B cell (primary cell): ENCODE measurements at regions not wholly inside any gene's neighbourhood (a gene's known extent, or its start where the extent isn't known, plus 50 kb on each side); places are given as distances from the start of the nearest gene placed in this dataset.

Experiments used
- ATAC-seq: fragments of 200-7000 bp; cut with Tn5 transposase; one replicate; pipeline ENCODE4 v1.10.0; 2021; ENCODE audit warnings: low read depth, mild to moderate bottlenecking, moderate number of reproducible peaks, moderate library complexity
- CTCF ChIA-PET: fragments of 350-600 bp; sonication (Branson Sonifier 250); formaldehyde crosslinking; loops from one replicate; lab custom pipeline; 2021; ENCODE audit warnings: antibody characterized with exemption, inconsistent platforms; lab: Charles Lee
- POLR2A ChIA-PET: fragments of 350-600 bp; sonication (Branson Sonifier 250); formaldehyde crosslinking; loops from one replicate; lab custom pipeline; 2021; ENCODE audit warnings: antibody characterized with exemption; lab: Charles Lee
- DNase-seq: peaks from one replicate; pipeline ENCODE4 v3.0.0; 2013
- H2AFZ ChIP-seq: 2 replicates; pipeline ENCODE4 v1.6.1; 2012; ENCODE audit warnings: mild to moderate bottlenecking, low read depth, low read length; ENCODE audit not compliant: insufficient read depth, poor library complexity, severe bottlenecking
- H3K27ac ChIP-seq, 2 donors: 1 replicate in 1 of 2; 2 replicates in 1 of 2; pipeline ENCODE4 v1.5.1; 2012 to 2013; ENCODE audit warnings: low read length in 2 of 2, mild to moderate bottlenecking in 2 of 2, moderate library complexity in 1 of 2
- H3K27me3 ChIP-seq, 4 experiments: fragments of 200-600 bp in 1 of 4; sonication (generic) in 1 of 4; replicated peaks in 1 of 4; 1 replicate in 2 of 4; 2 replicates in 2 of 4; pipeline versions ENCODE4 v1.6.1 to v1.7.0; 2013 to 2016; ENCODE audit warnings: low read length in 3 of 4, mild to moderate bottlenecking in 2 of 4, mixed read lengths in 1 of 4, moderate library complexity in 1 of 4; ENCODE audit not compliant: insufficient read depth in 4 of 4, control insufficient read depth in 3 of 4; ENCODE audit errors: control extremely low read depth in 1 of 4
- H3K36me3 ChIP-seq, 2 experiments: replicated peaks in 1 of 2; 1 replicate in 1 of 2; 2 replicates in 1 of 2; pipeline versions ENCODE4 v1.6.1 to v1.7.1; 2013; ENCODE audit warnings: low read length in 1 of 2; ENCODE audit not compliant: insufficient read depth in 2 of 2, control insufficient read depth in 1 of 2; ENCODE audit errors: control extremely low read depth in 1 of 2, extremely low read depth in 1 of 2
- H3K4me1 ChIP-seq, 2 donors: fragments of 200-600 bp in 1 of 2; sonication (generic) in 1 of 2; 1 replicate in 1 of 2; 2 replicates in 1 of 2; pipeline versions ENCODE4 v1.5.1 to v1.6.1; 2013 to 2017; ENCODE audit warnings: low read length in 2 of 2; ENCODE audit not compliant: control insufficient read depth in 2 of 2, insufficient read depth in 2 of 2
- H3K4me2 ChIP-seq: replicated peaks from 2 replicates; pipeline ENCODE3; 2012; ENCODE audit warnings: mild to moderate bottlenecking, low read depth, low read length; ENCODE audit not compliant: poor library complexity, severe bottlenecking
- H3K4me3 ChIP-seq, 5 experiments: fragments of 200-600 bp in 1 of 5; sonication (generic) in 1 of 5; 1 replicate in 3 of 5; 2 replicates in 2 of 5; pipeline versions ENCODE4 v1.5.1 to v1.7.0; 2011 to 2016; ENCODE audit warnings: low read length in 4 of 5, mild to moderate bottlenecking in 4 of 5, low read depth in 2 of 5, control low read depth in 1 of 5, moderate library complexity in 1 of 5; ENCODE audit not compliant: insufficient read depth in 1 of 5; ENCODE audit errors: control extremely low read depth in 1 of 5, extremely low read depth in 1 of 5
- H3K79me2 ChIP-seq: fragments of 200-600 bp; sonication (generic); one replicate; pipeline ENCODE4 v1.6.0; 2016; ENCODE audit warnings: low read length; ENCODE audit not compliant: control insufficient read depth, insufficient read depth
- H3K9ac ChIP-seq: fragments of 200-600 bp; sonication (generic); 2 replicates; pipeline ENCODE4 v1.6.1; 2017; ENCODE audit warnings: mild to moderate bottlenecking, low read length, moderate library complexity
- H3K9me3 ChIP-seq, 3 donors: one replicate each; pipeline versions ENCODE4 v1.6.1 to v1.7.1; 2013; ENCODE audit warnings: low read length in 2 of 3; ENCODE audit not compliant: control insufficient read depth in 2 of 3, insufficient read depth in 1 of 3; ENCODE audit errors: control extremely low read depth in 1 of 3
- H4K20me1 ChIP-seq: 2 replicates; pipeline ENCODE4 v1.6.0; 2012; ENCODE audit warnings: mild to moderate bottlenecking, low read length; ENCODE audit not compliant: insufficient read depth, control insufficient read depth, poor library complexity, severe bottlenecking
- H3K27ac Mint-ChIP-seq: one replicate; pipeline ENCODE4 v1.8.0; 2021; ENCODE audit warnings: mixed read lengths
- H3K27me3 Mint-ChIP-seq: one replicate; pipeline ENCODE4 v1.8.0; 2021; ENCODE audit warnings: mixed read lengths
- H3K4me1 Mint-ChIP-seq: one replicate; pipeline ENCODE4 v1.8.0; 2021; ENCODE audit warnings: mixed read lengths
- H3K4me3 Mint-ChIP-seq: one replicate; pipeline ENCODE4 v1.8.0; 2021; ENCODE audit warnings: mixed read lengths
- H3K9me3 Mint-ChIP-seq: one replicate; pipeline ENCODE4 v1.8.0; 2022; ENCODE audit warnings: mixed read lengths; ENCODE audit not compliant: insufficient read depth
- CTCF ChIP-seq: fragments of 200-600 bp; IDR thresholded peaks from one replicate; pipeline ENCODE4 v1.8.0; 2022; ENCODE audit warnings: antibody characterized with exemption, mild to moderate bottlenecking
- EZH2 ChIP-seq: IDR thresholded peaks from 2 replicates; pipeline ENCODE4 v1.6.1; 2012; ENCODE audit warnings: borderline replicate concordance, low read depth, mild to moderate bottlenecking, moderate library complexity, low read length; ENCODE audit not compliant: insufficient read depth, poor library complexity, severe bottlenecking
- WGBS: methylation state at CpG from one replicate; pipeline ENCODE4 v1.1.5; 2013; ENCODE audit warnings: missing lambda C conversion rate; ENCODE audit not compliant: insufficient coverage; 5-methylcytosine and 5-hydroxymethylcytosine counted together
- intact Hi-C: fragments of 100-400 bp; cut with micrococcal nuclease; formaldehyde crosslinking; loops from one replicate; pipeline ENCODE4 v1.10.0; 2022

GRCh38 chr3:31343075-31343474 is 189.7 kb upstream of the STT3B start:
- Histone ChIP-seq H3K27ac (no peak overlapping the region), H3K79me2 (no peaks in the 10 kb centered on the region), H2AFZ (no peak overlapping the region), H3K27me3 (no peaks in the 10 kb centered on the region), H4K20me1 (no peaks in the 10 kb centered on the region), H3K9ac (no peak overlapping the region), H3K4me1 (no peaks in the 10 kb centered on the region), H3K4me2 (no peak overlapping the region), H3K9me3 (no peaks in the 10 kb centered on the region), H3K4me3 (no peak overlapping the region), H3K36me3 (no peaks in the 10 kb centered on the region)
- no peak for DNase-seq
- Mint-ChIP-seq H3K4me3 (no peak overlapping the region), H3K9me3 (no peaks in the 10 kb centered on the region), H3K27ac (no peak overlapping the region), H3K27me3 (no peaks in the 10 kb centered on the region), H3K4me1 (no peaks in the 10 kb centered on the region)
- ChIA-PET POLR2A (no interaction called here), CTCF (interaction anchor here (0.8 kb wide), 1 partner anchor 10 kb away, joined by 3 read pairs; no protein-coding TSS in a partner anchor)
- no peak for ATAC-seq
- TF ChIP-seq CTCF (no peak), EZH2 (no peak)
- WGBS: 70% methylated on average over 1 of the region's 1 CpG
- intact Hi-C loops: no loop called here

- H3K4me3 ChIP-seq: no peak overlapping the region
- H3K9ac ChIP-seq: no peak overlapping the region
- 100% methylated on average over 2 of the region's 2 CpGs for WGBS
- H3K79me2 ChIP-seq: no peaks in the 10 kb centered on the region
- intact Hi-C loops: no loop called here
- ATAC-seq: no peak
- TF ChIP-seq EZH2 (no peak), CTCF (no peak)
- H3K9me3 ChIP-seq: no peaks in the 10 kb centered on the region
- no peaks in the 10 kb centered on the region for H4K20me1 ChIP-seq
- POLR2A ChIA-PET: no interaction called here
- Mint-ChIP-seq H3K4me1 (no peaks in the 10 kb centered on the region), H3K4me3 (no peak overlapping the region), H3K9me3 (no peaks in the 10 kb centered on the region), H3K27ac (no peak overlapping the region), H3K27me3 (no peaks in the 10 kb centered on the region)
- no peaks in the 10 kb centered on the region for H3K36me3 ChIP-seq
- CTCF ChIA-PET: no interaction called here
- no peak overlapping the region for H3K4me2 ChIP-seq
- H3K4me1 ChIP-seq: no peaks in the 10 kb centered on the region
- H3K27ac ChIP-seq: no peak overlapping the region
- no peaks in the 10 kb centered on the region for H3K27me3 ChIP-seq
- no peak for DNase-seq
- H2AFZ ChIP-seq: no peak overlapping the region
Measured at GRCh38 chr3:31345581-31345980, 187.1 kb upstream of the STT3B start.
